AML-193 (cell line): ENCODE measurements at regions not wholly inside any gene's neighbourhood (a gene's known extent, or its start where the extent isn't known, plus 50 kb on each side); places are given as distances from the start of the nearest gene placed in this dataset.

Experiments
- DNase-seq, 2 experiments: peaks; one replicate each; lab custom pipeline; 2025; lab: John Stamatoyannopoulos, UW

- no peak for DNase-seq
Observed at GRCh38 chr4:14841801-14842768, 160.2 kb upstream of the CPEB2 start.

- DNase-seq = no peak
Observed at GRCh38 chr4:14842964-14843630, 159.2 kb upstream of the CPEB2 start.

GRCh38 chr4:14844061-14844460 is 158.2 kb upstream of the CPEB2 start:
- no peak for DNase-seq

GRCh38 chr4:14848229-14848628 is 154.1 kb upstream of the CPEB2 start:
- DNase-seq = peak; percentile 77 to 84

GRCh38 chr4:14850455-14851097 is 151.7 kb upstream of the CPEB2 start:
- DNase-seq = peak; percentile 71 to 87

- DNase-seq = no peak
Observed at GRCh38 chr4:14853176-14853943, 148.9 kb upstream of the CPEB2 start.

- DNase-seq = no peak
Observed at GRCh38 chr4:14855719-14856061, 146.6 kb upstream of the CPEB2 start.

- peak; percentile 57 to 59 for DNase-seq
Observed at GRCh38 chr4:14856062-14856933, 146.0 kb upstream of the CPEB2 start.

GRCh38 chr4:14856934-14857235 is 145.4 kb upstream of the CPEB2 start:
- no peak for DNase-seq

GRCh38 chr4:14857475-14857874 is 144.8 kb upstream of the CPEB2 start:
- DNase-seq = no peak

GRCh38 chr4:14857981-14858380 is 144.3 kb upstream of the CPEB2 start:
- DNase-seq = peak; percentile 45 to 47

- no peak for DNase-seq
Observed at GRCh38 chr4:14862891-14863290, 139.4 kb upstream of the CPEB2 start.

- no peak for DNase-seq
Observed at GRCh38 chr4:14863418-14864364, 138.6 kb upstream of the CPEB2 start.

GRCh38 chr4:14864365-14865030 is 137.8 kb upstream of the CPEB2 start:
- peak; percentile 59 to 61 for DNase-seq

- DNase-seq = no peak
Observed at GRCh38 chr4:14865031-14865366, 137.3 kb upstream of the CPEB2 start.

- DNase-seq = peak; percentile 12 to 19
Observed at GRCh38 chr4:14865804-14866203, 136.5 kb upstream of the CPEB2 start.

GRCh38 chr4:14867847-14868246 is 134.4 kb upstream of the CPEB2 start:
- no peak for DNase-seq

- DNase-seq = peak in 1 of 2 experiments; percentile 20
Observed at GRCh38 chr4:14868426-14869395, 133.6 kb upstream of the CPEB2 start.
